Heart left ventricle (tissue), 13 donors: ENCODE measurements at regions not wholly inside any gene's neighbourhood (a gene's known extent, or its start where the extent isn't known, plus 50 kb on each side); places are given as distances from the start of the nearest gene placed in this dataset.

Source experiments
- CTCF ChIP-seq, 12 donors: fragments of 200-600 bp; sonication (generic) in 4 of 12; IDR thresholded peaks; one replicate each; pipeline versions ENCODE4 v1.5.0 to v1.8.0; 2018 to 2022; ENCODE audit warnings: antibody characterized with exemption in 12 of 12, mild to moderate bottlenecking in 5 of 12
- POLR2A ChIP-seq, 2 donors: fragments of 450-650 bp; IDR thresholded peaks; one replicate each; pipeline ENCODE4 v1.6.1; 2017; ENCODE audit warnings: antibody characterized with exemption in 2 of 2, mild to moderate bottlenecking in 2 of 2, moderate library complexity in 2 of 2
- donor health status: ischemic (EF 13 %, LVEDD 7.1; RV severe dilation, severe dysfunction).
- donor health status: DM: no; HTN: yes; CAD: no.
- donor health status: DM: no; HTN: no; CAD: no.
- donor health status: ischemic (EF 25% LVEDD 6.9; RV normal size, moderate dysfunction).
- donor health status: ischemic (EF 25% LVEDD 5.7; RV mildly dilated, moderate dysfunction).
- donor health status: ischemic (EF 35%, LVEDD 5.7; RV mildly dilated, moderate dysfunction).
- donor health status: nonischemic (EF 11% LVEDD 7.7; RV severe dilation, severe dysfunction).
- donor health status: DM: yes; HTN: yes; CAD: no.
- donor health status: PGD.
- donor health status: ischemic (EF 29% LVEDD 5.4; RV normal size, mild dysfunction).
- donor health status: nonischemic (EF 23%, LVEDD 6.1; RV moderate dilation, normal function).

- TF ChIP-seq CTCF (IDR thresholded peaks at IDR 0.05) (no peak), POLR2A (IDR thresholded peaks at IDR 0.05) (no peak)
Measured at GRCh38 chr5:110219769-110220168, 506.7 kb downstream of the TMEM232 start.
